Head of caudate nucleus (tissue), 42 donors: ENCODE measurements at regions not wholly inside any gene's neighbourhood (a gene's known extent, or its start where the extent isn't known, plus 50 kb on each side); places are given as distances from the start of the nearest gene placed in this dataset.

ENCODE experiments used
- DNase-seq, 42 donors: peaks; one replicate each; pipeline versions ENCODE4 v3.0.0 to v3.0.0-alpha.2; 2020 to 2021; ENCODE audit warnings: mixed read lengths in 7 of 42
- intact Hi-C: fragments of 100-400 bp; cut with DNase I; formaldehyde crosslinking; loops from one replicate; pipeline ENCODE4 v1.15.0; 2022

DNA sequence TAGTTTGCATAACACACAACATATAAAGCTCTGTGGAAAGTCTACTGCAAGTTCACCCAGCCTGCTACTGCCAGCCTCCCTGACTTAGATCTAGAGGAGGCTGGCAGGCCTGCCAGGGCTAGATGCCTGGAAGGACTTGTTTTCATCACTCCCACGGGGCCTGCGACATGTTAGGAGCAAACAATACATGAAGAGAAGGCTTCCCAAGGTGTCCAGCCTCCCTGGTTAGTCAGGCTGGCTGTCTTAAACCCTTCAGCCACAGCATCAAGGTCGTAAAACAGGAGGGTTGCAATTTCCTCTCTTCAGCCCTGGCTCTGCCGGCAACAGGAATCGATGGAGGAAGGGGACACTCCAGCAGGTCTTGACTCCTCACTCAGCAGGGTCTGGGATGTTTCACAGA is 104.5 kb downstream of the NGF start:
- intact Hi-C loops, result no loop called here
- DNase-seq, result no peak

DNA sequence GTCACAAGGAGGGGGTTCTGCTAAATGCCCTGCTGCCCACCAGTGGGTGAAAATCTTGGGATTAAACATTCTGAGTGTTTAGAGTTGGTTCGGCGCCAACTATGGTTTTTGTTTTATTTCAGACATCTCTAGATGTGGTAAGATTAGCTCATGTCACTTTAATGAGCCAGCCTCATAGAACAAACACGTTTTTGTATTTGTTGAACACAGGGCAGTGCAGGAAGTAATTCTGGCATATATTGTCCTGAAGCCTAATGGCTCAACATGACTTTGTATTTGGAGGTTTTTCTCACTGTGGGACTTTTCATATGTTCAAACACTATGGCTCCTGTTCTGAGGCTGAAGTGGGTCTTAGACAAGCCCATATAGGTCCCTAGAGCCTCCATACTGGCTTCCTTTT is 107.8 kb downstream of the NGF start:
- intact Hi-C loops, result no loop called here
- peak in 1 of 42 donors; percentile 5 for DNase-seq

DNA sequence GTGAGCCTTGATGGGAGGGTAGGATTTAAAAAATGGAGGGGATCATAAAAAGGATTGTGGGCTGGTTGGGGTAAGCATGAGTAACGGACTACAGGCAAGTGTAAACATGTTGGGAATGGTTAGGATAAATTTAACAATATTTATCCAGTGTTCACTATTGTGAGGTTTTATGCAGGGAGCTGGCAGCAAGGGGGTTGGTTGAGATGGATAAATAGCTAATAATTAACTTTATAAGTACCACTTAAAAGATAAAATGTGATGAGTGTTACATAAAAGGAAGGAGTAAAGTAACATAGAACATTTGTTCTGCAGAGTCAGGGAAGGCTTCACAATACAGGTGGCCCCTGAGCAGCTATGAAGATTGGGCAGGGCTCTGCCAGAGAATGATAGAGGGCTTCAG is 109.0 kb downstream of the NGF start:
- intact Hi-C loops, result no loop called here
- DNase-seq, result no peak

DNA sequence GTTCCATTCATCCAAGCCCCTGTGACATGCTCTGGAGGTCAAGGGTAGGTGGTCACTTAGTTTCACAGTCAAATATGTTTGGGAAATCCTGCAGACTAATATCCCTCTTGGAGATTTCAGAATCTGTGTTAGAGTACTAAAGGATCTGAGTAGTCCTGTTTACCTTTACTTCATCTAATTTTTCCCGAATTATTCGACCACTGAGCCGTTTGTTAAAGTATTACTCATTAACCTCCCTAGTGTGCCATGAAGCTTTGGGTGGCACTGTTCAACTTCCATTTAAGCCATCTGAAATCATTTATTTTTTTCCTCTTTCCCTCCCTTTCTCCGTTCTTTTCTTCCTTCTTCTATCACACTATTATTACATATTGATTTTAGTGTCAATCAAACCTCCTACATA is 109.9 kb downstream of the NGF start:
- DNase-seq, result no peak
- intact Hi-C loops, result no loop called here

DNA sequence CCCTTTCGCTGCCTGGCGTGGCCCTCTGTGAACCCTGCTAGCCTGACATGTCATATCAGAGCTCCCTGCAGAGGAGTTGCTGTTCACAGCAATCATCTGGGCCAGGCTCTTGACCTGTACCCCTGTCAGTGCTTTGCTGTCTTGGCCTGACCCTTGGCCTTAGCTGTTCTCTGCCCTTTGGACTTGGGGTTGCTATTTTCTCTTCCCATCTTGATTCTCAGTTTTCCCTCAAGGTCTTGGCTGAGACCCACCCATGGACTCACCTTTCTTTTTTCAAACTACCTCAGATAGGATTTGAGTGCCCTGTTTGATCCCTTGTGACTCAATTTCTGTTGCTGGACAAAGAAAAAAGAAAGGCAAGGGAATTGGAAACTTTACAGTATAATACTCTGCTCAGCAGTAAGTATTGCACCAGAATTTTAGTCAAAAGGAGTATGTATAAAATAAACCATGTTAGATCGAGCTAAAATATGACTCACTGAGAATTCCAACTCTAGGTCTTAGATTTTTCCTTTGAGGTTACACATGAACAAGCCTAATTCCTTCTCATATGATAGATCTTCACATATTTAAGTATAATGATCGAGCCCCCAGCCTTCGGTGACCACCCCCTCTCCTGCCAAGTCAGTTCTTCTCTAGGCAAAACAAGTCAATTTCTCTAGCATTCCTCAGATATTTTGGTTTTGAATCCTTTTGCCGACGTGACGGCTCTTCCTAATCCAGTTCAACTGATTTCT is 110.5 kb downstream of the NGF start:
- intact Hi-C loops, result no loop called here
- DNase-seq, result no peak

DNA sequence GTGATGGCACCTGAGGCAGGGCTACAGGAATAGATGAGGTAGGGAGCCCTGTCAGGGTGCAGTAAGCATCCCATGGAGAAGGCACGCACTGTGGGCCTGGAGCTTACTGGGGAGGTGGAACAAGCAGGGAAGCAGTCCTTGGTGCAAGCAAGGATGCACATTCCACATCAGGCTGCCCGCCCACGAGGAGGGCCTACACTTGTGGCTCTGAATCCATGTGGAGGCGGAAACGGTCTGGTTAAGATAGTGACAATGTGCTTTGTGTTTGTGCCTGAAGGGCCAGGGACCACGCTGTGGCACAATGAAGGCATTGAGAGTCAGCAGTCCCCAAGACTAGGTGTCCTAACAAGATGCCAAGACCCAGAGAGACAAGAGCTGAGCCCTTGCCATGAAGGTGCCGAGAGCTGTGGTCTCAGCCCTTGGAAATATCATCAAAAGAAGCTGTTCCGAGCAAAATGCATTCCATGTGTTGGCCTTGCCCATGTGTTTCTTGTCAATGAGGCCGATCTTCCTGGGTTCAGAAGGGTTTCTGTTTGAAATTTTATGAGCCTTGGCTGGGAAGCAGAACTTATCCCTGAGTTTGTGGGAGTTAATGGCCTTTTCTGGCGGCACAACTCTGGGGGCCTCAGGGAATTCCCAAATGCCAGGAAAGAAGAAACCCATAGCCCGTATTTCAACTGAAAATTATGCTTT is 111.9 kb downstream of the NGF start:
- no peak for DNase-seq
- intact Hi-C loops, result no loop called here

DNA sequence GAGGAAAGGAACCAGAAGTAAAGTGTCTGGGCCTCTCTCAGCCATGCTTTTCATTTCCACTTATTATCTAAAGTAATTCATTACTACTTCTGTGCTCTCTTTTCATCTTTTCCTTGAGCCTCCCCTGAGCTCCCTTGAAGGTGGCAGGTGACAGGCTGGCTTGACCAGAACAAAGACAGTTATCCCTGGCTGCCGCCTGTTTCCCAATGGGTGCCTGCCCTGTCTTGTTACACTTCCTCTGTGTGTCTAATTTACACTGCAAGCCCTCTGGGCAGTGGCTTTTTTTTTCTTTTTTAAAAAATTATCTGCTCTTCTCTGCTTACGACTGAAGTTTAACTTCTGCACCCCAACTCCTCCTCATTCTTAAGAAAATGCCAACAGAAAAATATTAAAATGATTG is 113.4 kb downstream of the NGF start:
- intact Hi-C loops, result no loop called here
- no peak for DNase-seq

DNA sequence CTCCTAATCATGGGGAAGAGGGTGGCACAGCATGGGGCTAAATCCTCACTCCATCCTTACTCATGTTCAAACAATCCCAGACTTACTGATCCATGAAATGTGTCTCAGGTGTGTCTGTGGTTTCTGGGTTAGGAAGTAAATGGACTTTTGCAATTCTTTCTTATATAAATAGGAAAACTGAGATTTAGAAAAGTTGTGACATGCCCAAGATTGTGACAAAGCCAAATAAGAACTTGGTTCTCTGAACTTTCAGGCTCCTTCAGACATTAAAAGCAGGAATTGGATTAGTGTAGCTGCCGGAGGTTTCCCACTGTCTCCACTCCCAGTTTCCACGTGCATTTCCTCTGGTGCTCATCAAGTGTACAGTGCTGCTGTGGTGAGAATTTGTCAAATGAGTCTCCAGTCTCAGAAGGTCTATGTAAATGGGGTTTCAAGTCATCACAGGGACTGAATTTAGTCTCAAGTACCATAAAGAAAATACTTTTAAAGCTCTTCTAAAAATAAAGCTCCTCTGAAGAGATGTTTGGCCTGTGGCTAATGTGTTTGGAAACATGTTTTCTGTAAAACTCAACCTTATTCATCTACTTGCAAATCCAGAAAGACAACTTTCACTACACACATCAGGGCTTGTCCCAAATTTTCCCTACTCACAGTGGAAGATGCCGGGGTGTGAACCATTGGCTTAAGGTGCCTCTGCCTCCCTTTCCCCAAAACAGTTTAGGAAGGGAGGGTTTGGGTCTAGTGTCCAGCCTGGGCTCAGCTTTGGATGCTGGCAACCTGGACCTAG is 115.2 kb downstream of the NGF start:
- no peak for DNase-seq
- intact Hi-C loops, result no loop called here

DNA sequence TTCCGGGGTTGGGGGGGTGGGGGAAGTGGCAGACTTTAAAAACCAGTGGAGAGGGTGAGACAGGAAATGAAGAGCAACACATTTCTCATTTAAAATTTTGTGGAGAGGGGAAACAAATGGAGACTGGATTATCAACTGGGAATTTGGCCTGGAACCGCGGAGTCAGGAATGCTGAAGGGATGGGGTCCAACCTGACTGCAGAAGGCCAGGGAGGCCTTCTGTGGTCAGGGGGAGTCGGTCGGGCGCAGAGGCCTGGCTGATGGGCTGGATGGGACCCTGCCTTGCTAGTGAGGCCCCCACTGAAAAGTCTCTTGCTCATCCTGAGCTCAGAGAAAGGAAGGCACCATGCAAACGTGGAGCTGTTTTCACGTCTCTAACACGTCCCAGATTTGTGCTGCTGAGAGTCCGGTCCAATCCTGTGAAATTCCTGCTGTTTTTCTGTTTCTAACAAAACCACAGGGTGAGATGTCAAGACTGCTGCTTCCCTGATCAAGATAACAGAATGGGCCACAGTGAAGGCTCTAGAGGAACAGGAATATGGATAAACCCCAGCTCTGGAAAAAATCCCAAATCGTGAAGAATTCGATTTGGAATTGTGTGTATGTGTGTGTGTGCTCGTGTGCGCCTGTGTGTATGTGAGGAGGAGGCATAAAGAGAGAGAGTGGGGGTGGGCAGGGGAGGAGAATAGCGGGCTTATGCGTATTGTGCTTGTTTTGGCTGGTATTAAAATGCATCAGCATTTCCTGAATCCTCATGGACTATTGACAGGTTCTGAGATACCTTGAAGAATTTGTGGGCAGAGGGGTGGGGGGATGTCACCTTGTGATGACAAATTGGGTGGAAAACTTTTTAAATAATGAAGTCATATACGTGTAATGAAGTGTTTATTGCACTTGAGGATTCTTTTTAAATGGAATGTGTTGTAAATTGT is 117.4 kb downstream of the NGF start:
- intact Hi-C loops, result no loop called here
- no peak for DNase-seq

DNA sequence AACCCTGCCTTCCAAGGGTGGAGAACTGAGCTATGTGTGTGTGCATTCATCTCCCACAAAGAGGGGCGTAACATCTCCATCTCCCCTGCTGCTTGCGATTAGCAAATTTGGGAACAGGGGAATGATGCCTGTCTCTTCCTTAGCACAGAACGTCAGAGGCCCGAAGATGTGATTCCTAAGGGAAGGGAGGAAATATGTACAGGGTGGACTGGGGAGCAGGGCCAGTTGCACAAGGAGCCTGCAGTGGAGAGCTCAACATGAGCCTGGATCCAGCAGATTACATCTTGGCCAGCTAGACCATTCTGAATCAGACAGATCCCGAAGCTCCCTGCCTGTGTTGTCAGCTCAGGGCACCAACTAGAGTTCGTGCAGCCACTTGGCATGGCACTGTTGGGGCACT is 118.1 kb downstream of the NGF start:
- intact Hi-C loops, result no loop called here
- DNase-seq, result no peak

DNA sequence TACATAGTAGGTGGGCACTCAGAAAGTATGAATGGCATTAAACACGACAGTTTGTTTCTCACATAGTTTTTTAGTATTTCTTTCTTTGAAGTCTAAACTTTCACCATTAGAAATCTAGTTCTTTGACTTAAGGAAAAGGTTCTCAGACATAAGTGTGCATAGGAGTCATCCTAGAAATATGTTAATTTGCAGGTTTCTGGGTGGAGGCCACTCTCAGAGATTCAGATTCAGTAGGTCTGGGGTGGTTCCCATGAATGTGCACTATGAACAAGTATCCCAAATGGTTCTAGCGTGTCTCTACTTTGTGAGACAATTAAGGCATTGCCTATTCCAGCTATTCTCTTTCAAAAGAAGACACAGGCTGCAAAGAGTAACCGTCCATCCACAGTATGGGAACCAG is 119.3 kb downstream of the NGF start:
- intact Hi-C loops, result no loop called here
- no peak for DNase-seq

DNA sequence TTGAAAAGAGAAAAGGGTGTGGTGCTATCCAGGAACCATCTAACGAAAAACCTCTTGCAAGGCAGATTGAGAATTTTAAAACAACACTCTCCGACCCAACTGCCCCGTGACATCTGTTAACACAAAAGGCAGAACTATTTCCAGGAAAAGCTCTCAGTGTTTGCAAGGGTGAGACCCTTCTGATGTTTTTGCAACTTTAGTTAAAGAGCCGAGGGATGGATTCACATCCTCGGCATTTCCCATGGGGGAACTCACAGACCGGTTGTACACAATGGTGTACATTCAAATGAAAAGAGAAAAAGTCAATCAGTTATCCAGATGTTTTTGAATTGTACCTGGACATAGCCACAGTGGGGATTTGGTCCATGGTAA is 120.0 kb downstream of the NGF start:
- no peak for DNase-seq
- intact Hi-C loops, result no loop called here

DNA sequence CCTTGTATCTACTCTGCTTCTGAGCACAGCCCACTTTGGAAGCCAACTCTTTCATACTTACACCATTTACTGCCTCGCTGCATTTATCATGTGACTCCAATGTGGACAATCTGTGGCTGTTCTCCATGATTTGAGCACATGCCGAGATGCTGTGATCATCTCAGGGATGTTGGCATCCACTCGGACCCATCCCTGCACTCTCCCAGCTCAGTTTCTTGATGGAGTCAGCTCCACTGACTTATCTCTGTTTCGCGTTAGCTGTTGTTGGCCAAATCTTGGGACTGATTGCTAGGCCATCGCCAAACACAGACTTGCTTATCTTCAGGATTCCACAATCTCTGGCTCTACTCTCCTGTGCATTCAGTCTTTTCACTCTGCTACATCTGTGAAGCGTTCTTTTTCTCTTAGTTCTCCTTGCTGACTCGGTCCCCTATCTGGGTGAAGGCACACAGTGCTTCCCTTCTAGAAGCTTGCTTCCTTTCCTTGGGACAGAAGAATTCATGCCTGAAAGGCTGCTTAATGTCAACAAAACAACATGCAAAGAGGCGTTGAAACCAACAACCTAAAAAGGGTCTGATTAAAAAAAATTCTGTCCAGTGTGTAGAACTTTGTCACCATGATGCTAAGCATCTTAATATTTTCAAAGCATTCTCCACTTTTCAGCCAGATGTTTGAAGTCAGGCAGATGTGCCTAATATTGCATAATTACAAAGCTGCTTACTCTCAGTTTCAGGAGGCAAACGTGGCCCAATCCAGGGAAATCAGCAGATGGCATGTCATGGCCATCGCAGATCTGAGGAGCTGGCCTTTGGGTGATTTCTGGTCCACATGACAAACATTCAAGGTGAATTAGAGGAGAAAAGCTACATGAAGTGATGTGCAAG is 120.7 kb downstream of the NGF start:
- intact Hi-C loops, result no loop called here

DNA sequence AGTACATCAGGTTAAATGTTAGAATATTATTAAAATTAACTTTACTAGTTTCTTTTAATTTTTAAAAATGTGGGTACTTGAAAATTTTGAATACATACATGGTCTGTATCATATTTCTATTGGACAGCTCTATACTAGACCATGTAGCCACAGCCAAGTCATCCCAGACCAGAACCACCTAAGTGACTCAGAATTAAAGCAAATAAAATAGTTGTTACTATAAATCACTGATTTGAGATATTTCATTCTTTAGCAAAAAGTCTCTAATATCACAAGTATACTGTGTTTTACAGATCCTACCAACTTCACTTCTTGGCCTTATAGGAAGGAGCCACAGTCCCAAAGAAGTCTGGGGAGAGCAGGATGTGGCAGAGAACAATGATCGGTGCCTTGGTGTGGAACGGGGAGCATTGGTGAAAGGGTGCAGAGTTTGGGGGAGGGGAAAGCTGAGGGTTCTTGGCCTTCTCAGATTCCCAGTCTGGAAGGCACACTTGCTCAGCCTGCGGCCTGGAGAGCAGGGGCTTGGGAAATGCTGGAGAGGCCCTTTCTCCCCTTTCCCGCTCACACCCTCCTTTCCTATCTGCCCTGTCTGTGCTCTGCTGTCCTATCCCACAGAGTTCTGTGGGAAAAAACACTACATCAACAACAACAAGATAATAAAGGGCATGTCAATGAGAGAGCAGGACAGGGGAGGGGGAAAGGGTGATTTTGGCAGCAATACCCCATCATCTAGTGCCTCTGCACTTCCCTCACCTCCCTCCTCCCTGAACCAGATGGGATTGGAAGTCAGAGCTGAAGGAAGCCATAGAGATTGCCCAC is 122.1 kb downstream of the NGF start:
- intact Hi-C loops, result no loop called here

More for the DNA sequence above, 120.7 kb downstream of the NGF start:
- no peak for DNase-seq

DNA sequence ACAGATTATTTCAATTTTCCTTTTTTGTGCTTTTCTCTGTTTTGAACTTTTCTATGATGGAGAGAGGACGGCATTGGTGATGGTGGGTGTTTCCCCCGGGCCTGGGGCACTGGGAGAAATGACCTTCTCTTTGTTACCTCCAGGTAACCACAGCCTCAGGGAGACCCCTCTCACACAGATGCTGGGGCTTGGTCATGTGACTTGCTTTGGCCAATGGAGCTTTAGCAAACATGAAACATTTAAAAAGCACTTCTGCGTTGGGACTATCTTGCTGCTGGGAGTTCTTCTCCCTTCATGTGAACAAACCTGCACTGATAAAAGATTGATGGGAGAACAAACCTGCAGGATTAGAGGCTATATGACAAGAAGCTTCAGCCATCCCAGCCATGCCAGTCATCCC is 122.9 kb downstream of the NGF start:
- intact Hi-C loops, result no loop called here
- no peak for DNase-seq

More for the DNA sequence above, 122.1 kb downstream of the NGF start:
- no peak for DNase-seq

DNA sequence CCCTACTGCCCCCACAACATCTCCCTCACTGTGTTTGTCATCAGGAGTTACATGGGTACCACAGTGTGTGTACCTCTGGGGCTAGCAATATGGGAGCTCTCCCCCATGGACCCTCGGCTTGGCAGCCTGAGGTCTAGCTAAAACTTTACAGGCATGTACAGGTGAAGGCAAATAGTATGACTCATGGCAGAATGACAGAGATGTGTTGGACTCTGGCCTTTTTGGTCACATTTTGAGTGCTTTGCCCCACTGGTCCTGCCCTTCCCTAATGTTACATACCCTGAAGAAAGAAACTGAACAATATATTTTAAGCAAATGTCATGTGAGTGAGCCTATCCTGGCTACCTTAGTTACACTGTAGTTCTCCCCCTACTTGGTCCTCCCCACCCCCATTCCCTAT is 124.0 kb downstream of the NGF start:
- no peak for DNase-seq
- intact Hi-C loops, result no loop called here

DNA sequence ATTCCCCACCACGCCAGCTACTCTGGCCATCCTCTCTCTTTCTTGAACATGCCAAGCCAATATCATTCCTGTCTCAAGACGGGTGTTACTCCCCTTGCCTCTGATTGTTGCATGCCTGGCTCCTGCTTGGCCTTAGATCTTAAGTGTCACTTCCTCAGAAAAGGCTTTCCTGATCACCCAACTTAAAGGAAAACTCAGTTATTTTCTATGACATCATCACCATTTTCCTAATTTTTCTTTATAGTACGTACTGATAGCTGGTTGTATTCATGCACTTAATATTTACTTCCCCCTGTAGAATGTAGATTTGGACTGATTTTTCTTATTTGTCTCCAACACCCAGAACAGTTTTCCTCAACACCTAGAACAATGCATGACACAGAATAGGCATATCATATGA is 123.8 kb upstream of the TSPAN2 start:
- intact Hi-C loops, result no loop called here
- no peak for DNase-seq
